HepG2 (cell line): ENCODE measurements at regions not wholly inside any gene's neighbourhood (a gene's known extent, or its start where the extent isn't known, plus 50 kb on each side); places are given as distances from the start of the nearest gene placed in this dataset.

Experiments
- IKZF1 ChIP-seq: fragments of 450-650 bp; IDR thresholded peaks from 2 replicates; pipeline ENCODE4 v1.7.1; 2016
- MAX ChIP-seq: IDR thresholded peaks from 2 replicates; pipeline ENCODE4 v1.6.1; 2012; ENCODE audit warnings: inconsistent platforms
- POLR2A ChIP-seq, 2 experiments: IDR thresholded peaks; 2 replicates each; pipeline ENCODE4 v1.6.1; 2011; ENCODE audit warnings: low read depth in 2 of 2, low read length in 2 of 2, mild to moderate bottlenecking in 1 of 2, moderate library complexity in 1 of 2; ENCODE audit not compliant: insufficient read depth in 1 of 2
- TF ChIP-seq, protein P1 (sequence below): sonication (generic); formaldehyde crosslinking; IDR thresholded peaks from 2 replicates; pipeline ENCODE4 v1.5.0; 2020; ENCODE audit warnings: mild to moderate bottlenecking, missing genetic modification reagents, moderate library complexity

DNA sequence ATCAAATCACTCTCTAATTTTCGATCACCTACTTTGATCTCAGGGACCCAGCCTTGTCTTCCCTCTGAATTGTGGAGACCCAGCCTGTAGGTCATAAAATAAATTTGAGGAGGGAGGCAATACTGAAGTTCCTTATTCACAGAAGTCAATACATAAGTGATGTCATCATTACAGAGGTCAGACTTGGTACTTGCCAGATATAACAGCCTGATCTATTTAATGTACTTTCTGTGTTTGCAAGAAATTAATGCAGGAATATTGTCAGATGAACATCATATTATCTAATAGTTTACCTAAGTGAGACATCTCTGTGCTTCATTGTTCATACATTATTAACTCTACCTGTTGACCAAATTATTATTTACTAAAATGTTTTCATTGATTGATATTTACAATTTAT is 105.6 kb downstream of the GPAM start:
- TF ChIP-seq IKZF1 (no peak), MAX (no peak), POLR2A (IDR thresholded peaks at IDR 0.05; ENCODE audit: insufficient read depth in 1 of 2, low read depth in 2 of 2, low read length in 2 of 2) (no peak)
- TF ChIP-seq, protein P1, sequence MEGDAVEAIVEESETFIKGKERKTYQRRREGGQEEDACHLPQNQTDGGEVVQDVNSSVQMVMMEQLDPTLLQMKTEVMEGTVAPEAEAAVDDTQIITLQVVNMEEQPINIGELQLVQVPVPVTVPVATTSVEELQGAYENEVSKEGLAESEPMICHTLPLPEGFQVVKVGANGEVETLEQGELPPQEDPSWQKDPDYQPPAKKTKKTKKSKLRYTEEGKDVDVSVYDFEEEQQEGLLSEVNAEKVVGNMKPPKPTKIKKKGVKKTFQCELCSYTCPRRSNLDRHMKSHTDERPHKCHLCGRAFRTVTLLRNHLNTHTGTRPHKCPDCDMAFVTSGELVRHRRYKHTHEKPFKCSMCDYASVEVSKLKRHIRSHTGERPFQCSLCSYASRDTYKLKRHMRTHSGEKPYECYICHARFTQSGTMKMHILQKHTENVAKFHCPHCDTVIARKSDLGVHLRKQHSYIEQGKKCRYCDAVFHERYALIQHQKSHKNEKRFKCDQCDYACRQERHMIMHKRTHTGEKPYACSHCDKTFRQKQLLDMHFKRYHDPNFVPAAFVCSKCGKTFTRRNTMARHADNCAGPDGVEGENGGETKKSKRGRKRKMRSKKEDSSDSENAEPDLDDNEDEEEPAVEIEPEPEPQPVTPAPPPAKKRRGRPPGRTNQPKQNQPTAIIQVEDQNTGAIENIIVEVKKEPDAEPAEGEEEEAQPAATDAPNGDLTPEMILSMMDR, result no peak
